22Rv1 (cell line): ENCODE measurements at regions not wholly inside any gene's neighbourhood (a gene's known extent, or its start where the extent isn't known, plus 50 kb on each side); places are given as distances from the start of the nearest gene placed in this dataset.

Experiments
- ZFX ChIP-seq: fragments of 450-650 bp; IDR thresholded peaks from 2 replicates; pipeline ENCODE4 v1.6.1; 2017; ENCODE audit warnings: antibody characterized with exemption, borderline replicate concordance
- TF ChIP-seq, protein P1 (sequence below): fragments of 450-650 bp; IDR thresholded peaks from 2 replicates; pipeline ENCODE4 v1.5.1; 2017; ENCODE audit warnings: mild to moderate bottlenecking

GRCh38 chr19:30637926-30638325 is 265.7 kb downstream of the ZNF536 start:
- TF ChIP-seq, protein P1, sequence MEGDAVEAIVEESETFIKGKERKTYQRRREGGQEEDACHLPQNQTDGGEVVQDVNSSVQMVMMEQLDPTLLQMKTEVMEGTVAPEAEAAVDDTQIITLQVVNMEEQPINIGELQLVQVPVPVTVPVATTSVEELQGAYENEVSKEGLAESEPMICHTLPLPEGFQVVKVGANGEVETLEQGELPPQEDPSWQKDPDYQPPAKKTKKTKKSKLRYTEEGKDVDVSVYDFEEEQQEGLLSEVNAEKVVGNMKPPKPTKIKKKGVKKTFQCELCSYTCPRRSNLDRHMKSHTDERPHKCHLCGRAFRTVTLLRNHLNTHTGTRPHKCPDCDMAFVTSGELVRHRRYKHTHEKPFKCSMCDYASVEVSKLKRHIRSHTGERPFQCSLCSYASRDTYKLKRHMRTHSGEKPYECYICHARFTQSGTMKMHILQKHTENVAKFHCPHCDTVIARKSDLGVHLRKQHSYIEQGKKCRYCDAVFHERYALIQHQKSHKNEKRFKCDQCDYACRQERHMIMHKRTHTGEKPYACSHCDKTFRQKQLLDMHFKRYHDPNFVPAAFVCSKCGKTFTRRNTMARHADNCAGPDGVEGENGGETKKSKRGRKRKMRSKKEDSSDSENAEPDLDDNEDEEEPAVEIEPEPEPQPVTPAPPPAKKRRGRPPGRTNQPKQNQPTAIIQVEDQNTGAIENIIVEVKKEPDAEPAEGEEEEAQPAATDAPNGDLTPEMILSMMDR, result no peak
- TF ChIP-seq ZFX, result no peak
